ENCODE measurements at regions not wholly inside any gene's neighbourhood (a gene's known extent, or its start where the extent isn't known, plus 50 kb on each side); places are given as distances from the start of the nearest gene placed in this dataset.

GRCh38 chr3:78163379-78163778 lies 1123.5 kb downstream of the ROBO2 start:
- no peak for TF ChIP-seq CTCF (IDR thresholded peaks at IDR 0.05)
- TF ChIP-seq POLR2A (IDR thresholded peaks at IDR 0.05): no peak

Measured in adrenal gland (tissue), 5 donors.